GM12873 (cell line): ENCODE measurements at regions not wholly inside any gene's neighbourhood (a gene's known extent, or its start where the extent isn't known, plus 50 kb on each side); places are given as distances from the start of the nearest gene placed in this dataset.
A peak's percentile ranks its signal among the peaks of the same experiment; 100 is the strongest.

Experiments used
- TF ChIP-seq, protein P1 (sequence below): IDR thresholded peaks from 2 replicates; pipeline ENCODE4 v1.5.1; 2012; ENCODE audit warnings: low read depth, mild to moderate bottlenecking, moderate library complexity, low read length, control low read depth; ENCODE audit not compliant: insufficient read depth; ENCODE audit errors: missing control alignments

DNA sequence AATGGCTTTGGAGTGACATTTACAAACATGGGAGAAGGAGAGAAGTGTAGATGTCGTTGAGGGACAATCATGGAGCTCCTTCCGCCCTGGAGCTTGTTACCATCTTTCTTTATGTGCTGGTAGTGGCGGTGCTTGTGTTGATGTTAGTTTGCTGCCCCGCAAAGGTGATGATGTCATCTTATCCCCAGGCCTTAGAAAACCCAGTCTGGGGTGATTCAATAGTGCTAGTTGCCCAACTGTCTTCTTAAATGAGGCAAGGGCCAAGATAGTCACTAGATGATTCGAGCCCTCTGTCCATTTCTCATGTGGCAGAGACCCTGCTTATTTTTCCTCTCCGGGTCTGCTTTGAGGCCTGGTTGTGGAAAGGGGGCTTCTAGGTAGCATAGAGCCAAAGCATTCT is 277.4 kb downstream of the CCSER2 start:
- TF ChIP-seq, protein P1, sequence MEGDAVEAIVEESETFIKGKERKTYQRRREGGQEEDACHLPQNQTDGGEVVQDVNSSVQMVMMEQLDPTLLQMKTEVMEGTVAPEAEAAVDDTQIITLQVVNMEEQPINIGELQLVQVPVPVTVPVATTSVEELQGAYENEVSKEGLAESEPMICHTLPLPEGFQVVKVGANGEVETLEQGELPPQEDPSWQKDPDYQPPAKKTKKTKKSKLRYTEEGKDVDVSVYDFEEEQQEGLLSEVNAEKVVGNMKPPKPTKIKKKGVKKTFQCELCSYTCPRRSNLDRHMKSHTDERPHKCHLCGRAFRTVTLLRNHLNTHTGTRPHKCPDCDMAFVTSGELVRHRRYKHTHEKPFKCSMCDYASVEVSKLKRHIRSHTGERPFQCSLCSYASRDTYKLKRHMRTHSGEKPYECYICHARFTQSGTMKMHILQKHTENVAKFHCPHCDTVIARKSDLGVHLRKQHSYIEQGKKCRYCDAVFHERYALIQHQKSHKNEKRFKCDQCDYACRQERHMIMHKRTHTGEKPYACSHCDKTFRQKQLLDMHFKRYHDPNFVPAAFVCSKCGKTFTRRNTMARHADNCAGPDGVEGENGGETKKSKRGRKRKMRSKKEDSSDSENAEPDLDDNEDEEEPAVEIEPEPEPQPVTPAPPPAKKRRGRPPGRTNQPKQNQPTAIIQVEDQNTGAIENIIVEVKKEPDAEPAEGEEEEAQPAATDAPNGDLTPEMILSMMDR = no peak

DNA sequence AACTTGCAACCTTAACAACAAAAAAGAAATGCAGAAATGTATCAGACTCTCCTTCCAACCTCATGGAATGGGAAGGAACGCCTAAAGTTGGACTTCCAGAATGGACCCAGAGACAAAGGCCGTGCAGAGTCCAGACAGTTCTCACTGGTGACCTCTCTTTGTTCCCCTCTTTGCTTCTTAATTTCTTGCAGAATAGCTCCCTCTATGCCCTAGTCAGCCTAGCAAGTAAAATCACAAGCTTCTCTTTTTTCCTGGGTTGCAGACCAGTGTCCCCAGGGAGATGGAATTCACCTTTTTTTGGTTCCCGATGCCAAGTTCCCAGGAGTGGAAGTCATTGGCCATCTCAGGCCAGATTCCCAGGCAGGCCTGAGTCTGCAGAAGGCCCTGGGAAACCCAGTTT is 278.0 kb downstream of the CCSER2 start:
- TF ChIP-seq, protein P1 = no peak

DNA sequence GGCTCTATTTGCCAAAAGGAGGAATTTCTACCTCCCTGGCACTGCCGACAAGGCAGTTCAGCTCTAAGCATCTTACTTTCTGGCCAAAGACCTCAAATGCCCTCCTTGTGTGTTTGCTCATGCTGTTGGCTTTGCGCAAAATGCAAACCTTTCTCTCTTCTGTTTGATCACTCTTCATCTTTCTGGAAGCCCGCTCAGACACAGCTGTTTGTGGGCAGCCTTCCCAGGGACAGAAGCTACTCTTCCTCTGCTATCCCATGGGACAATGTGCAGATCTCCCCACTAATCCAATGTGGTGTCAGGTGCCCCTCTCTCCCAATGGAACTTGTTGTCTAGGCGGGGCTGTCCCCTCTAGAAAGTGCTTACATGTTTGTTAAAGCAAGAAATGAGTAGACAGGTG is 278.7 kb downstream of the CCSER2 start:
- TF ChIP-seq, protein P1 = no peak

DNA sequence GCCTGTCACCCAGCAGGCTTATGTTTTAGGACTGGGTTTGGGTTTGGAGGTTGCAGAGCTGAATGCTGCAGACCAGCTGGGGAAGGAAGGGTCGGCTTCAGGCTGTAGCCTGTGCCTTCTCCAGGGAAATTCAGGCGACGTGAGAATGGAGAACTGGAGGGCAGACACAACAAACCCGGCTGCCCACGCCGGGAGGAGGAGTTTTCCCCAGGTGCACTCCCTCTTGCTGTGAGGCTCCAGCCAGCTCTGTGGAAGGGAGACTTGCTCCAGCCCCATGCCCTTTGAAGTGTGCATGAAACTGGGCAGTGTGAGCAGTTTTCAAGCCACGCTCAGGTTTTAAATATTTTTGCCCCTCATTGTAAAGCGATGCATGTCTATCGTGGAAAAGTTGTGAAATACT is 279.1 kb downstream of the CCSER2 start:
- TF ChIP-seq, protein P1 = no peak

DNA sequence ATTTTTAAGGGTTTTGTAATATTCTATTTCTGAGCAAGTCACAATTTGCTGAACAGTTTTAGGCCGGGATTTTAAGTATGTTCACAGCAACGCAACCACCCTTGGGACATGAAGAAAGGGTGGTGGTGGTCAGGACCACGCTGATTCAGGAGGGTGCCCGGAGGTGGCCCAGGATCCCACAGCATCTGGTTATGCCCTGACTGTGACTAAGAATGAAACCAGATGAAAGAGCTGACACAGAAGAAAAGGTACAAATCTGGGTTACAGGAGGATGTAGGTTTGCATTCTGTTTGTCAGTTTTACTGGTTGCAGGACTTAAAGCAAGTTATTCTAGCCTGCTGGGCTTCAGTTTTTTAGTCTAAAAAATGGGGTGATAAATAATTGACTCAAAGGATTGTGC is 279.7 kb downstream of the CCSER2 start:
- TF ChIP-seq, protein P1 = no peak

DNA sequence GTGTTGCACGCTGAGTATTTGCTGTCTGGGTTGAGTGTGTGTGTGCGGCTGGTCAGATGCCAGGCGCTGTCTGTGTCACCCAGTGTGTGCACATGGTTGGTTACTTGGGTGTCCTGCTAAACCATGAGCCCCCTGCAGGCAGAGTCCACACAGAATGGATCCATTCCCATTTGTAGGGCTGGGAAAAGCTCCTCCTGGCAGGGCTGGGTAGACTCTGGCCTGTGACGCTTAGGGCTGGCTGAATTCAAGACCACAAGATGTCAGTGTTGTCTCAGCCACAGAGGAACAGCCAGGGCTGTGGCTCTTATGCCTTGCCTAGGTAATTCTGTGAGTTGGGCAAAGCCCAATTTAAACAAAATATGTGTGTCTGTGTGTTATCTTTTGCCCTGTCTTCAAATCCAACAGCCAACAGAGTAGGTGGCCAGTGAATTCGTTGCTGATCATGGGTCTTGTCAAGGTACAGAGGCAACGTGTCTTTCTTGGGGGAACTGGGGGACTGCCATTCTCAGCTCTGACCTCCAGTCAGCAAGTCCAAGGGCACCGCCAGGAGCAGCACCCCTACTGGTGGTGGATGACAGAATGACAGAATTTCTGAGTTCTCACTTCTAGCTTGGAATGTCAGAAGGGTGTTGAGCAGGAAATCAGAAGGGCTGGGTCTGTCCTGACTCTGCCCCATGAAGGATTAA is 285.1 kb downstream of the CCSER2 start:
- TF ChIP-seq, protein P1 = peak; percentile 42

DNA sequence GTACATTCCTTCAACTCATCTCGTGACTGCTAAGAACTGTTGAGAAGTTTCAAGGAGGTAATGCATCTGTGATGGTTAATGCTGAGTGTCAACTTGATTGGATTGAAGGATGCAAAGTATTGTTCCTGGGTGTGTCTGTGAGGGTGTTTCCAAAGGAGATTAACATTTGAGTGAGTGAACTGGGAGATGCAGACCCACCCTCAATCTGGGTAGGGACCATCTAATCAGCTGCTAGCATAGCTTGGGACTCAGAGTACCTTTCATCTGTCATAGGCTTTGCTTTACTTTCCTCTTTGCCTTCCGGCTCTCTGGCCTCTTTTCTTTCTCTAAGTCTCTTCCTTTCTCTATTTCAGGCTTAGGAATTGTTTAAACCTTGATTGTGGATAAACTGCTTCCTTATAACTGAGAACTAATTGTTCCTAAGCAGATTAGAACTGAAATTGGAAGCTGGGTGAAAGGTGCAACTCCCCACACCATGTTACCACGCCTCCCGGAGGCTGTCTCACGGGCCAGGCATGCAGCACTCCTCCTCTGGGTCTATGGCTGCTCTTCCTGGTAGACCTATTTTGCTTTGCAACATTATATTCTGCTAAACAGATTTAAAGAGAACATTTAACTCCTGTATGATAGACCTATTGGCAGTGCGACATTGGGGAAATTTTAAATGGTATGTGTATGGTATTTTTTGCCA is 298.2 kb downstream of the CCSER2 start:
- TF ChIP-seq, protein P1 = no peak
